ENCODE measurements at regions not wholly inside any gene's neighbourhood (a gene's known extent, or its start where the extent isn't known, plus 50 kb on each side); places are given as distances from the start of the nearest gene placed in this dataset.

GRCh38 chr2:66805016-66805865 lies 370.3 kb downstream of the MEIS1 start:
- Histone ChIP-seq H3K9me3 (no peaks in the 10 kb centered on the region), H3K27ac (no peak overlapping the region), H3K4me3 (no peak overlapping the region), H3K4me1 (no peaks in the 10 kb centered on the region), H3K27me3 (ENCODE audit: insufficient read depth in 3 of 3, low read length in 2 of 3) (no peaks in the 10 kb centered on the region), H3K36me3 (ENCODE audit: insufficient read depth in 1 of 2, low read depth in 1 of 2) (no peaks in the 10 kb centered on the region)
- intact Hi-C loops (cut with DNase I) = no loop called here
- ATAC-seq = no peak
- DNase-seq = no peak
- TF ChIP-seq CTCF (IDR thresholded peaks at IDR 0.05) = no peak
- WGBS, 3 donors = 71 to 72% (median 71%) methylated on average over 8 of the region's 8 CpGs

- intact Hi-C loops (cut with DNase I) = no loop called here
- ATAC-seq (no peak), DNase-seq (no peak)
- no peaks in the 10 kb centered on the region for H3K36me3 ChIP-seq (ENCODE audit: insufficient read depth in 1 of 2, low read depth in 1 of 2)
- no peaks in the 10 kb centered on the region for H3K9me3 ChIP-seq
- no peaks in the 10 kb centered on the region for H3K27me3 ChIP-seq (ENCODE audit: insufficient read depth in 3 of 3, low read length in 2 of 3)
- H3K27ac ChIP-seq = no peak overlapping the region
- no peak for TF ChIP-seq CTCF (IDR thresholded peaks at IDR 0.05)
- no peak overlapping the region for H3K4me3 ChIP-seq
- no peaks in the 10 kb centered on the region for H3K4me1 ChIP-seq
- WGBS, 3 donors = 59 to 61% (median 60%) methylated on average over 3 of the region's 3 CpGs
These were observed 371.0 kb downstream of the MEIS1 start for GRCh38 chr2:66805968-66806367.

- H3K4me3 ChIP-seq = no peak overlapping the region
- DNase-seq = no peak
- WGBS, 3 donors = 6 to 39% (median 14%) methylated on average over 1 of the region's 1 CpG
- H3K9me3 ChIP-seq = no peaks in the 10 kb centered on the region
- no peaks in the 10 kb centered on the region for H3K4me1 ChIP-seq
- intact Hi-C loops (cut with DNase I) = no loop called here
- no peaks in the 10 kb centered on the region for H3K36me3 ChIP-seq (ENCODE audit: insufficient read depth in 1 of 2, low read depth in 1 of 2)
- no peak overlapping the region for H3K27ac ChIP-seq
- no peaks in the 10 kb centered on the region for H3K27me3 ChIP-seq (ENCODE audit: insufficient read depth in 3 of 3, low read length in 2 of 3)
- no peak for TF ChIP-seq CTCF (IDR thresholded peaks at IDR 0.05)
- ATAC-seq = no peak
These were observed 378.6 kb downstream of the MEIS1 start for GRCh38 chr2:66813525-66813924.

- Histone ChIP-seq H3K4me3 (no peak overlapping the region), H3K36me3 (ENCODE audit: insufficient read depth in 1 of 2, low read depth in 1 of 2) (no peaks in the 10 kb centered on the region), H3K27ac (no peak overlapping the region), H3K4me1 (no peaks in the 10 kb centered on the region), H3K27me3 (ENCODE audit: insufficient read depth in 3 of 3, low read length in 2 of 3) (no peaks in the 10 kb centered on the region), H3K9me3 (no peaks in the 10 kb centered on the region)
- ATAC-seq (no peak), DNase-seq (no peak)
- intact Hi-C loops (cut with DNase I) = no loop called here
- no peak for TF ChIP-seq CTCF (IDR thresholded peaks at IDR 0.05)
- 59 to 83% (median 82%) methylated on average over 2 of the region's 2 CpGs for WGBS, 3 donors
These were observed 379.1 kb downstream of the MEIS1 start for GRCh38 chr2:66813976-66814375.

- DNase-seq (no peak), ATAC-seq (no peak)
- H3K36me3 ChIP-seq (ENCODE audit: insufficient read depth in 1 of 2, low read depth in 1 of 2) = no peaks in the 10 kb centered on the region
- no peaks in the 10 kb centered on the region for H3K4me1 ChIP-seq
- no peak overlapping the region for H3K27ac ChIP-seq
- H3K27me3 ChIP-seq (ENCODE audit: insufficient read depth in 3 of 3, low read length in 2 of 3) = no peaks in the 10 kb centered on the region
- intact Hi-C loops (cut with DNase I) = no loop called here
- H3K4me3 ChIP-seq = no peak overlapping the region
- no peak for TF ChIP-seq CTCF (IDR thresholded peaks at IDR 0.05)
- 72 to 82% (median 80%) methylated on average over 1 of the region's 1 CpG for WGBS, 3 donors
- H3K9me3 ChIP-seq = no peaks in the 10 kb centered on the region
These were observed 380.0 kb downstream of the MEIS1 start for GRCh38 chr2:66814916-66815315.

Data from psoas muscle (tissue), 7 donors.